Heart left ventricle (tissue), 16 donors: ENCODE measurements at regions not wholly inside any gene's neighbourhood (a gene's known extent, or its start where the extent isn't known, plus 50 kb on each side); places are given as distances from the start of the nearest gene placed in this dataset.

Experiments used
- ATAC-seq, 4 donors: fragments of 200-7000 bp; cut with Tn5 transposase; one replicate each; pipeline ENCODE4 v1.9.1; 2020 to 2022; ENCODE audit warnings: moderate library complexity in 4 of 4, mild to moderate bottlenecking in 3 of 4, moderate number of reproducible peaks in 1 of 4
- DNase-seq, 5 donors: peaks; one replicate each; pipeline ENCODE4 v3.0.0-alpha.2; 2020
- H3K27ac ChIP-seq, 12 donors: fragments of 200-600 bp; sonication (generic) in 4 of 12; one replicate each; pipeline versions ENCODE4 v1.5.0 to v1.8.0; 2016 to 2022; ENCODE audit warnings: mild to moderate bottlenecking in 2 of 12
- H3K27me3 ChIP-seq, 9 donors: fragments of 200-600 bp; sonication (generic) in 2 of 9; one replicate each; pipeline versions ENCODE4 v1.5.1 to v1.8.0; 2016 to 2022; ENCODE audit warnings: mild to moderate bottlenecking in 3 of 9
- H3K36me3 ChIP-seq, 9 donors: fragments of 200-600 bp; sonication (generic) in 2 of 9; one replicate each; pipeline versions ENCODE4 v1.5.0 to v1.8.0; 2018 to 2022; ENCODE audit warnings: mild to moderate bottlenecking in 2 of 9
- H3K4me1 ChIP-seq, 12 donors: fragments of 200-600 bp; sonication (generic) in 4 of 12; one replicate each; pipeline versions ENCODE4 v1.5.0 to v1.8.0; 2016 to 2022; ENCODE audit warnings: mild to moderate bottlenecking in 3 of 12
- H3K4me3 ChIP-seq, 12 donors: fragments of 200-600 bp; sonication (generic) in 4 of 12; one replicate each; pipeline versions ENCODE4 v1.5.0 to v1.8.0; 2017 to 2022; ENCODE audit warnings: mild to moderate bottlenecking in 9 of 12, moderate library complexity in 4 of 12
- H3K9me3 ChIP-seq, 12 donors: fragments of 200-600 bp; sonication (generic) in 4 of 12; one replicate each; pipeline versions ENCODE4 v1.5.0 to v1.8.0; 2016 to 2022; ENCODE audit warnings: mild to moderate bottlenecking in 1 of 12
- CTCF ChIP-seq, 12 donors: fragments of 200-600 bp; sonication (generic) in 4 of 12; IDR thresholded peaks; one replicate each; pipeline versions ENCODE4 v1.5.0 to v1.8.0; 2018 to 2022; ENCODE audit warnings: antibody characterized with exemption in 12 of 12, mild to moderate bottlenecking in 5 of 12
- POLR2A ChIP-seq, 2 donors: fragments of 450-650 bp; IDR thresholded peaks; one replicate each; pipeline ENCODE4 v1.6.1; 2017; ENCODE audit warnings: antibody characterized with exemption in 2 of 2, mild to moderate bottlenecking in 2 of 2, moderate library complexity in 2 of 2
- WGBS, 4 donors: extraction: QIAGEN DNeasy Blood & Tissue Kit in 2 of 4; methylation state at CpG; one replicate each; pipeline versions ENCODE4 v1.1.5 to v1.1.7; 2013 to 2018; 5-methylcytosine and 5-hydroxymethylcytosine counted together
- intact Hi-C, 10 donors: fragments of 100-400 bp; cut with DNase I; formaldehyde crosslinking; loops; one replicate each; pipeline versions ENCODE4 v1.11.1 to v1.14.2; 2022
- donor health status: ischemic (EF 13 %, LVEDD 7.1; RV severe dilation, severe dysfunction).
- donor health status: healthy with polysubstance abuse.
- donor health status: DM: no; HTN: yes; CAD: no.
- donor health status: DM: no; HTN: no; CAD: no.
- donor health status: ischemic (EF 25% LVEDD 6.9; RV normal size, moderate dysfunction).
- donor health status: ischemic (EF 25% LVEDD 5.7; RV mildly dilated, moderate dysfunction).
- donor health status: healthy.
- donor health status: DM: yes; HTN: yes; CAD: no.
- donor health status: ischemic (EF 35%, LVEDD 5.7; RV mildly dilated, moderate dysfunction).
- donor health status: nonischemic (EF 11% LVEDD 7.7; RV severe dilation, severe dysfunction).
- donor health status: DM: yes; HTN: yes; CAD: no.
- donor health status: PGD.
- donor health status: ischemic (EF 29% LVEDD 5.4; RV normal size, mild dysfunction).
- donor health status: nonischemic (EF 23%, LVEDD 6.1; RV moderate dilation, normal function).

GRCh38 chr12:67916266-67916970, 72.8 kb upstream of the IFNG-AS1 start:
- TF ChIP-seq POLR2A (IDR thresholded peaks at IDR 0.05) (no peak), CTCF (IDR thresholded peaks at IDR 0.05) (no peak)
- H3K36me3 ChIP-seq: no peaks in the 10 kb centered on the region
- DNase-seq (no peak), ATAC-seq (no peak)
- WGBS, 4 donors: 88 to 92% (median 89%) methylated on average over 5 of the region's 5 CpGs
- intact Hi-C loops: no loop called here
- H3K27me3 ChIP-seq: no peaks in the 10 kb centered on the region
- peaks cover 0 to 7% (median 0%) of the 10 kb centered on the region in 12 donors for H3K4me1 ChIP-seq
- no peaks in the 10 kb centered on the region for H3K9me3 ChIP-seq
- H3K4me3 ChIP-seq: no peak overlapping the region
- H3K27ac ChIP-seq: no peak overlapping the region

GRCh38 chr12:67917811-67918210, 71.4 kb upstream of the IFNG-AS1 start:
- ATAC-seq: no peak
- WGBS, 4 donors: 63 to 82% (median 77%) methylated on average over 4 of the region's 4 CpGs

GRCh38 chr12:67918441-67918840, 70.8 kb upstream of the IFNG-AS1 start:
- Histone ChIP-seq H3K27me3 (no peaks in the 10 kb centered on the region), H3K4me1 (no peaks in the 10 kb centered on the region), H3K36me3 (no peaks in the 10 kb centered on the region), H3K27ac (no peak overlapping the region), H3K9me3 (no peaks in the 10 kb centered on the region), H3K4me3 (no peak overlapping the region)
- 92 to 95% (median 93%) methylated on average over 4 of the region's 4 CpGs for WGBS, 4 donors
- DNase-seq (no peak), ATAC-seq (no peak)
- TF ChIP-seq CTCF (IDR thresholded peaks at IDR 0.05) (no peak), POLR2A (IDR thresholded peaks at IDR 0.05) (no peak)
- intact Hi-C loops: no loop called here

More at GRCh38 chr12:67917811-67918210, 71.4 kb upstream of the IFNG-AS1 start:
- intact Hi-C loops: no loop called here
- TF ChIP-seq POLR2A (IDR thresholded peaks at IDR 0.05) (no peak), CTCF (IDR thresholded peaks at IDR 0.05) (no peak)
- H3K27ac ChIP-seq: no peak overlapping the region
- H3K36me3 ChIP-seq: no peaks in the 10 kb centered on the region
- no peaks in the 10 kb centered on the region for H3K27me3 ChIP-seq
- no peak for DNase-seq
- no peaks in the 10 kb centered on the region for H3K4me1 ChIP-seq
- no peak overlapping the region for H3K4me3 ChIP-seq
- no peaks in the 10 kb centered on the region for H3K9me3 ChIP-seq

- no peak overlapping the region for H3K27ac ChIP-seq
- intact Hi-C loops: no loop called here
These were observed 69.8 kb upstream of the IFNG-AS1 start for GRCh38 chr12:67919406-67919805.

More at GRCh38 chr12:67919406-67919805, 69.8 kb upstream of the IFNG-AS1 start:
- Histone ChIP-seq H3K36me3 (no peaks in the 10 kb centered on the region), H3K9me3 (no peaks in the 10 kb centered on the region), H3K27me3 (no peaks in the 10 kb centered on the region), H3K4me1 (no peaks in the 10 kb centered on the region), H3K4me3 (no peak overlapping the region)
- ATAC-seq: no peak
- WGBS, 4 donors: 93 to 100% (median 96%) methylated on average over 2 of the region's 2 CpGs
- no peak for DNase-seq
- TF ChIP-seq CTCF (IDR thresholded peaks at IDR 0.05) (no peak), POLR2A (IDR thresholded peaks at IDR 0.05) (no peak)
